Superior temporal gyrus (tissue), 1 donor: ENCODE measurements at regions not wholly inside any gene's neighbourhood (a gene's known extent, or its start where the extent isn't known, plus 50 kb on each side); places are given as distances from the start of the nearest gene placed in this dataset.

Source experiments
- DNase-seq: peaks from one replicate; pipeline ENCODE4 v3.0.0-alpha.2; 2016; ENCODE audit errors: extremely low spot score

GRCh38 chr5:3023656-3024055 lies 272.2 kb upstream of the IRX2 start:
- no peak for DNase-seq

- DNase-seq = no peak
Observed at GRCh38 chr5:3022665-3023064, 271.2 kb upstream of the IRX2 start.

- no peak for DNase-seq
Observed at GRCh38 chr5:3020426-3020825, 268.9 kb upstream of the IRX2 start.

GRCh38 chr5:3019045-3019444 lies 267.6 kb upstream of the IRX2 start:
- no peak for DNase-seq

GRCh38 chr5:3011764-3012017 lies 260.2 kb upstream of the IRX2 start:
- DNase-seq = no peak

- no peak for DNase-seq
Observed at GRCh38 chr5:3010953-3011763, 259.7 kb upstream of the IRX2 start.

- no peak for DNase-seq
Observed at GRCh38 chr5:3010301-3010952, 258.9 kb upstream of the IRX2 start.

- DNase-seq = no peak
Observed at GRCh38 chr5:3009605-3010004, 258.1 kb upstream of the IRX2 start.

GRCh38 chr5:3007577-3007976 lies 256.1 kb upstream of the IRX2 start:
- DNase-seq = no peak

- no peak for DNase-seq
Observed at GRCh38 chr5:3006961-3007551, 255.6 kb upstream of the IRX2 start.

GRCh38 chr5:3006526-3006925 lies 255.0 kb upstream of the IRX2 start:
- no peak for DNase-seq

- DNase-seq = no peak
Observed at GRCh38 chr5:3004361-3005080, 253.0 kb upstream of the IRX2 start.

- DNase-seq = no peak
Observed at GRCh38 chr5:3002230-3002629, 250.8 kb upstream of the IRX2 start.

- no peak for DNase-seq
Observed at GRCh38 chr5:3000631-3001030, 249.2 kb upstream of the IRX2 start.

GRCh38 chr5:2999926-3000325 lies 248.4 kb upstream of the IRX2 start:
- DNase-seq = no peak

GRCh38 chr5:2998106-2998505 lies 246.6 kb upstream of the IRX2 start:
- no peak for DNase-seq

GRCh38 chr5:2997179-2997578 lies 245.7 kb upstream of the IRX2 start:
- no peak for DNase-seq

- no peak for DNase-seq
Observed at GRCh38 chr5:2996687-2997086, 245.2 kb upstream of the IRX2 start.

GRCh38 chr5:2996248-2996647 lies 244.8 kb upstream of the IRX2 start:
- DNase-seq = no peak

GRCh38 chr5:2995667-2996066 lies 244.2 kb upstream of the IRX2 start:
- DNase-seq = no peak

GRCh38 chr5:2995035-2995434 lies 243.6 kb upstream of the IRX2 start:
- DNase-seq = no peak

GRCh38 chr5:2993771-2994170 lies 242.3 kb upstream of the IRX2 start:
- no peak for DNase-seq

GRCh38 chr5:2993301-2993700 lies 241.8 kb upstream of the IRX2 start:
- no peak for DNase-seq
